Right atrium auricular region (tissue), 2 donors: ENCODE measurements at regions not wholly inside any gene's neighbourhood (a gene's known extent, or its start where the extent isn't known, plus 50 kb on each side); places are given as distances from the start of the nearest gene placed in this dataset.

Experiments
- DNase-seq: peaks from one replicate; pipeline ENCODE4 v3.0.0-alpha.2; 2019; ENCODE audit warnings: low spot score
- H3K27ac ChIP-seq, 2 donors: fragments of 200-600 bp; sonication (generic); 1 replicate in 1 of 2; 2 replicates in 1 of 2; pipeline ENCODE4 v1.5.1; 2016 to 2019
- H3K27me3 ChIP-seq, 2 donors: fragments of 200-600 bp; sonication (generic); one replicate each; pipeline versions ENCODE4 v1.5.1 to v1.6.0; 2017 to 2019
- H3K36me3 ChIP-seq: fragments of 200-600 bp; sonication (generic); one replicate; pipeline ENCODE4 v1.5.1; 2016
- H3K4me1 ChIP-seq, 2 donors: fragments of 200-600 bp; sonication (generic); one replicate each; pipeline versions ENCODE4 v1.5.1 to v1.6.0; 2017 to 2019
- H3K4me3 ChIP-seq, 2 donors: fragments of 200-600 bp; sonication (generic); 1 replicate in 1 of 2; 2 replicates in 1 of 2; pipeline ENCODE4 v1.5.1; 2017 to 2019; ENCODE audit warnings: mild to moderate bottlenecking in 1 of 2, moderate library complexity in 1 of 2
- H3K9me3 ChIP-seq, 2 donors: fragments of 200-600 bp; sonication (generic); one replicate each; pipeline ENCODE4 v1.5.1; 2019
- TF ChIP-seq, protein P1 (sequence below), 2 donors: fragments of 200-600 bp; sonication (generic); IDR thresholded peaks; one replicate each; pipeline ENCODE4 v1.5.1; 2019; ENCODE audit warnings: antibody characterized with exemption in 2 of 2

DNA sequence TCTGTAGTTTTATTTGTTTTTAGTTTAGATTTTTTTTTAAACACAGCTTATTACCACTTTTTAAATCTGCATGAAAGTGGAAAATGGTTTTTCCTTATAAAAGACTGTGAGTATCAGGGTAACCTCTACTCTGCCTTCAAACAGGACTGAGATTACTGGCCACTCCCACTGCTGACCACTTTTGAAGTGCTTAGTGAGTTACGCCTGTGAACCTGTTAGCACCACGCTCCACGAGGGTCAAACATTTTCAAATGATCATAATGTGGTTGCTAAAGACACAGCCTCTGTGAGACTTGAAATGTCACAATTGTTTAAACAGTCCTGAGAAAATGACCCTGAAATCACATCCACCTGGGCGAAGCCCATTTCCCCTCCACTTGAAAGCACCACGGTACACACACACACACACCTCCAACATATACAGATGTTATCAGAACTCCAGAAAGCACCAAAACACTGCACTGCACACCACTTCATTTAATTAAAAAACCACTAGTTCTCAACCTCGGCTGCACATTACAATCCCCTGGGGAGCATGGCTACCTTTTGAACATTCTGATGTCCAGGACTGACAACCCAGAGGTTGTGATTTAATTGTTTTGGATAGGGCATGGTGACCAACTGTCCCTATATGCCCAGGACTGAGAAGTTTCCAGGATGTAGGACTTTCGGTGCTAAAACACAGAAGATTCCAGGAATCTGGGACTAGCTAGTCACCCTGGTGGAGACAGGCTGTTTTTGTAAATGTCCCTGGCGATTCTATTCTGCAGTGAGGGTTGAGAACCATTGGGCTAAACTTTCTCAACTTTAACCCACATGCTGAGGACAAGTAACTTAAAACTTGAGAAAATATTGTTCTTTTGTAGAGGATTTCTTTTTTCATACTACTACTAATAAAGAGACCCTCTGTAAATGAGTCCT lies 176.4 kb upstream of the MYLIP start:
- H3K9me3 ChIP-seq: no peaks in the 10 kb centered on the region
- H3K36me3 ChIP-seq: no peaks in the 10 kb centered on the region
- TF ChIP-seq, protein P1, sequence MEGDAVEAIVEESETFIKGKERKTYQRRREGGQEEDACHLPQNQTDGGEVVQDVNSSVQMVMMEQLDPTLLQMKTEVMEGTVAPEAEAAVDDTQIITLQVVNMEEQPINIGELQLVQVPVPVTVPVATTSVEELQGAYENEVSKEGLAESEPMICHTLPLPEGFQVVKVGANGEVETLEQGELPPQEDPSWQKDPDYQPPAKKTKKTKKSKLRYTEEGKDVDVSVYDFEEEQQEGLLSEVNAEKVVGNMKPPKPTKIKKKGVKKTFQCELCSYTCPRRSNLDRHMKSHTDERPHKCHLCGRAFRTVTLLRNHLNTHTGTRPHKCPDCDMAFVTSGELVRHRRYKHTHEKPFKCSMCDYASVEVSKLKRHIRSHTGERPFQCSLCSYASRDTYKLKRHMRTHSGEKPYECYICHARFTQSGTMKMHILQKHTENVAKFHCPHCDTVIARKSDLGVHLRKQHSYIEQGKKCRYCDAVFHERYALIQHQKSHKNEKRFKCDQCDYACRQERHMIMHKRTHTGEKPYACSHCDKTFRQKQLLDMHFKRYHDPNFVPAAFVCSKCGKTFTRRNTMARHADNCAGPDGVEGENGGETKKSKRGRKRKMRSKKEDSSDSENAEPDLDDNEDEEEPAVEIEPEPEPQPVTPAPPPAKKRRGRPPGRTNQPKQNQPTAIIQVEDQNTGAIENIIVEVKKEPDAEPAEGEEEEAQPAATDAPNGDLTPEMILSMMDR (IDR thresholded peaks at IDR 0.05): no peak
- H3K27ac ChIP-seq: no peak overlapping the region
- DNase-seq: no peak
- peaks cover 2 to 16% of the 10 kb centered on the region in 2 donors for H3K4me1 ChIP-seq
- no peak overlapping the region for H3K4me3 ChIP-seq
- no peaks in the 10 kb centered on the region for H3K27me3 ChIP-seq

DNA sequence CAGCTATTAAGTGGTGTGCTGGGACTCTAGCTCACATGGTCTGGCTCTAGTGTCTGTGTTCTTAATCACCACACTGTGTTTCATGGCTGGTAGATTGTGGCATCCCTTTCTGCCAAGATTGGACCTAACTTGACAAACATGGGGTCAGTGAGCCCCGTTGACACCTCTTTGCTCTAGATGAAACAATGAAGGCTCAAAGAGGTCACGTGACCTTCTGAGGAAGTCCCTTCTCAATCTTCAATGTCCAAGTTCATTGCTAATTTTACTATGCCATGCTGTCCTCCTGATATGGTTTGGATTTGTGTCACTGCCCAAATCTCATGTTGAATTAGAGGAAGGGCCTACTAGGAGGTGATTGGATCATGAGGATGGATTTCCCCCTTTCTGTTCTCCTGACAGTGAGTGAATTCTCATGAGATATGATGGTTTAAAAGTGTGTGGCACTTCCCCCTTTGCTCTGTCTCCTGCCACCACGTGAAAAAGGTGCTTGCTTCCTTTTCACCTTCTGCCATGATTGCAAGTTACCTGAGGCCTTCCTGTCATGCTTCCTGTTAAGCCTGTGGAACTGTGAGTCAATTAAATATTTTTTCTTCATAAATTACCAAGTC lies 177.8 kb upstream of the MYLIP start:
- H3K4me1 ChIP-seq: peaks cover 2 to 16% of the 10 kb centered on the region in 2 donors
- no peak for DNase-seq
- TF ChIP-seq, protein P1 (IDR thresholded peaks at IDR 0.05): no peak
- H3K27ac ChIP-seq: no peak overlapping the region
- H3K4me3 ChIP-seq: no peak overlapping the region
- H3K36me3 ChIP-seq: no peaks in the 10 kb centered on the region
- H3K27me3 ChIP-seq: no peaks in the 10 kb centered on the region
- H3K9me3 ChIP-seq: no peaks in the 10 kb centered on the region

DNA sequence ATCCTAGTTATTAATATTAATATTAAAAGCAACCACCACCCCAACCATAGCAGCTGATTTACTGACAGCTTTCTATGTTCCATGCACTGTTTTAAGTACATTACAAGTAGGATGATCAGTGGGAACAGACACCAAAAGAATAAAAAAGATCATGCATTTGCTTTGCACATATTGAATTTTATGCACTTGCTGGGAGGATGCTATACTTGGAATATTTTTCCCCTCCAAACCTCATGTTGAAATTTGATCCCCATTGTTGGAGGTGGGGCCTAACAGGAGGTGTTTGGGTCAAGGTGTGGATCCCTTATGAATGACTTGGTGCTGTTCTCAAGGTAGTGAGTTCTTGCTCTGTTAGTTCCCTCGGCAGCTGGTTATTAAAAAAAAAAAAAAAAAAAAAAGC lies 178.9 kb upstream of the MYLIP start:
- TF ChIP-seq, protein P1 (IDR thresholded peaks at IDR 0.05): no peak
- no peak overlapping the region for H3K27ac ChIP-seq
- H3K27me3 ChIP-seq: no peaks in the 10 kb centered on the region
- peaks cover 2 to 16% of the 10 kb centered on the region in 2 donors for H3K4me1 ChIP-seq
- no peak for DNase-seq
- H3K9me3 ChIP-seq: no peaks in the 10 kb centered on the region
- H3K36me3 ChIP-seq: no peaks in the 10 kb centered on the region
- H3K4me3 ChIP-seq: no peak overlapping the region

DNA sequence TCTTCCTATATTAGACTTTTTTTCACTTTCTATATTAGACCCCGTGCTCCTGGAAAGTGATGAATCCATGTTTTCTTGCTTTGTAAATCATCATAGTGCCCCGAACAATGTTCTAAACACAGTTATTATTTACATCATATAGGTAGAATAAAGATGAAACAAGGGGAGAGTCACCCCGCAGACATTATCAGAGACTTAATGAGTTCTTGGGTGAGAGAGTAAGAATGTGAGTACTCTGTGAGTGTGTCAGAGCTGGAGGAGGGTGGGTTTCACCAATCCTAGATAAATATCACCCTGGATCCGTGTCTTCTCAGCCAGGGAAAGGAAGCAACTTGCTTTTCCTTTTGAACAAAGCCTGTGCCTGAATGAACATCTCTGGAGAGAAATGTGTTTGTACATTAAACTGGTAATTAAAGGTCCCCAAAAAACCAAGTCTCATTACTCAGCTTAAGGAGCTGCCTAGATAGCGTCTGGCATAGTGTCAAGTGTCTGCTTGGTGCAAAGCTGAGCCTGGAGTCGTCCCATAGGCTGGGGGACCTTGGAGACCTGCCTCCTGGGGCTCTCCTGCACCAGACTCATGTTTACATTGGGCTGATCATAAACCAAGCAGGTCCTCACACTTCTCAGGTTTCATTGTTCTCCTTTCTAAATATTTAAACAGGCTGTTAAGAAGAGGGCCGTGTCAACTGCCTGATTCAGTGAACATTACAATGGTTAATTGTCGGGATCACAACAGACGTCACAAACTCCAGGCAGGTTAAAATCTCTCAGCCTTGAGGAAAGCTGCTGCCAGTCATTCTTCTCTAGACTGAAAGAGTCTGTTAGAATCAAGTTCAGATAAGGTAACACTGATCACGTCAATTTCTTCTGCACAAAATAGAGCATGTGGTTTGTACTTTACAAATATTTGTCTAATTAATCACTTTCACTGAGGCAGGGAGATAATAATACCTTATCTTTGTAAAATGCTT lies 179.7 kb upstream of the MYLIP start:
- Histone ChIP-seq H3K9me3 (no peaks in the 10 kb centered on the region), H3K4me3 (no peak overlapping the region), H3K36me3 (no peaks in the 10 kb centered on the region), H3K4me1 (peaks cover 2 to 16% of the 10 kb centered on the region in 2 donors), H3K27me3 (no peaks in the 10 kb centered on the region), H3K27ac (no peak overlapping the region)
- no peak for DNase-seq
- TF ChIP-seq, protein P1 (IDR thresholded peaks at IDR 0.05): no peak

DNA sequence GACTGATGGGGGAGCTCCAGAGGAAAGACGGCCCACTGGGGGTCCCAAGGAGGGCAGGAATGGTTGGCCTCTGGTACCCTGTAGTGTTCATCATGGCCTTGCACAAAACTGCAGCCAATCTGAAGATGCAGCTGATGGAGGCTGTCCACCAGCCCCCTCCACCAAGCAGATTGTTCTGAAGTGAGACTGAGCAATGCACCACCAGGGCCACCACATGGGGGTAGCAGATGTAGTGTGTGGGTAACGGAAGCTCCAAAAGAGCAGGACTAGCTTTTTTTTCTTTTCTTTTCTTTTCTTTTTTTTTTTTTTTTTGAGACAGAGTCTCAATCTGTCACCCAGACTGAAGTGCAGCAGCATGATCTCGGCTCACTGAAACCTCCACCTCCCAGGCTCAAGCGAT lies 181.0 kb upstream of the MYLIP start:
- no peak for DNase-seq
- Histone ChIP-seq H3K4me1 (peaks cover 2 to 7% of the 10 kb centered on the region in 2 donors), H3K36me3 (no peaks in the 10 kb centered on the region), H3K9me3 (no peaks in the 10 kb centered on the region), H3K4me3 (no peak overlapping the region), H3K27me3 (no peaks in the 10 kb centered on the region), H3K27ac (no peak overlapping the region)
- TF ChIP-seq, protein P1 (IDR thresholded peaks at IDR 0.05): no peak
